GM23338 (cell line): ENCODE measurements at regions not wholly inside any gene's neighbourhood (a gene's known extent, or its start where the extent isn't known, plus 50 kb on each side); places are given as distances from the start of the nearest gene placed in this dataset.

Experiments
- ATAC-seq: fragments of 200-7000 bp; cut with Tn5 transposase; 3 replicates; pipeline ENCODE4 v1.9.1; 2020
- DNase-seq: peaks from one replicate; pipeline ENCODE4 v3.0.0-alpha.2; 2015; ENCODE audit warnings: low spot score
- H2AFZ ChIP-seq: fragments of 200-600 bp; sonication (generic); 2 replicates; pipeline ENCODE4 v1.8.0; 2016; ENCODE audit warnings: antibody characterized with exemption, mild to moderate bottlenecking, moderate library complexity
- H3F3A ChIP-seq: fragments of 200-600 bp; sonication (generic); replicated peaks from 2 replicates; pipeline ENCODE4 v1.8.0; 2017; ENCODE audit warnings: antibody characterized with exemption, mixed run types, low read depth
- H3K27ac ChIP-seq: fragments of 200-600 bp; sonication (generic); 2 replicates; pipeline ENCODE4 v1.6.1; 2016; ENCODE audit warnings: low read depth
- H3K27me3 ChIP-seq: fragments of 200-600 bp; sonication (generic); 2 replicates; pipeline ENCODE4 v1.8.0; 2016; ENCODE audit warnings: mild to moderate bottlenecking, mixed run types, moderate library complexity; ENCODE audit not compliant: insufficient read depth
- H3K36me3 ChIP-seq: fragments of 200-600 bp; sonication (generic); 2 replicates; pipeline ENCODE4 v1.8.0; 2016; ENCODE audit warnings: mild to moderate bottlenecking; ENCODE audit not compliant: insufficient read depth
- H3K4me1 ChIP-seq: fragments of 200-600 bp; sonication (generic); 2 replicates; pipeline ENCODE4 v1.8.0; 2016; ENCODE audit warnings: mild to moderate bottlenecking, moderate library complexity; ENCODE audit not compliant: insufficient read depth
- H3K4me2 ChIP-seq: fragments of 200-600 bp; sonication (generic); 2 replicates; pipeline ENCODE4 v1.7.1; 2017; ENCODE audit warnings: mixed run types
- H3K4me3 ChIP-seq: fragments of 200-600 bp; sonication (generic); 2 replicates; pipeline ENCODE4 v1.6.1; 2016; ENCODE audit warnings: mixed run types
- H3K79me2 ChIP-seq: fragments of 200-600 bp; sonication (generic); replicated peaks from 2 replicates; pipeline ENCODE4 v1.8.0; 2017; ENCODE audit warnings: mild to moderate bottlenecking; ENCODE audit not compliant: insufficient read depth
- H3K9me2 ChIP-seq: fragments of 200-600 bp; sonication (generic); 2 replicates; pipeline ENCODE4 v1.8.0; 2017; ENCODE audit not compliant: insufficient read depth
- H4K20me1 ChIP-seq: fragments of 200-600 bp; sonication (generic); replicated peaks from 2 replicates; pipeline ENCODE4 v1.8.0; 2017; ENCODE audit warnings: mild to moderate bottlenecking; ENCODE audit not compliant: insufficient read depth
- H3K27ac Mint-ChIP-seq: 2 replicates; pipeline ENCODE4 v1.8.0; 2020; ENCODE audit warnings: inconsistent platforms, mild to moderate bottlenecking, moderate library complexity, mixed read lengths
- H3K27me3 Mint-ChIP-seq: 3 replicates; pipeline ENCODE4 v1.8.0; 2022; ENCODE audit warnings: low read depth, mild to moderate bottlenecking, moderate library complexity, mixed read lengths, inconsistent platforms; ENCODE audit not compliant: insufficient read depth, poor library complexity
- H3K36me3 Mint-ChIP-seq: 3 replicates; pipeline ENCODE4 v1.8.0; 2021; ENCODE audit warnings: low read depth, mild to moderate bottlenecking, inconsistent platforms, moderate library complexity, mixed read lengths
- H3K4me1 Mint-ChIP-seq: 3 replicates; pipeline ENCODE4 v1.8.0; 2020; ENCODE audit warnings: mild to moderate bottlenecking, inconsistent platforms, mixed read lengths
- H3K4me3 Mint-ChIP-seq: 3 replicates; pipeline ENCODE4 v1.8.0; 2021; ENCODE audit warnings: moderate library complexity, mild to moderate bottlenecking, inconsistent platforms, mixed read lengths
- H3K9me3 Mint-ChIP-seq: 3 replicates; pipeline ENCODE4 v1.8.0; 2020; ENCODE audit warnings: moderate library complexity, mild to moderate bottlenecking, inconsistent platforms, mixed read lengths
- CREB1 ChIP-seq: fragments of 250-450 bp; sonication (Bioruptor Pico); IDR thresholded peaks from 2 replicates; pipeline ENCODE4 v1.5.0; 2020; ENCODE audit warnings: low read depth, mild to moderate bottlenecking, moderate library complexity
- EZH2 ChIP-seq: fragments of 200-600 bp; sonication (generic); IDR thresholded peaks from one replicate; pipeline ENCODE4 v1.8.0; 2017; ENCODE audit warnings: antibody characterized with exemption, mild to moderate bottlenecking, low read depth; ENCODE audit not compliant: unreplicated experiment
- EZH2phosphoT487 ChIP-seq: fragments of 200-600 bp; sonication (generic); IDR thresholded peaks from one replicate; pipeline ENCODE4 v1.8.1; 2018; ENCODE audit warnings: antibody characterized with exemption; ENCODE audit not compliant: unreplicated experiment
- JUNB ChIP-seq: IDR thresholded peaks from one replicate; pipeline ENCODE4 v1.6.1; 2016; ENCODE audit warnings: antibody characterized with exemption; ENCODE audit not compliant: unreplicated experiment
- NANOG ChIP-seq: IDR thresholded peaks from 2 replicates; pipeline ENCODE4 v1.6.1; 2016; ENCODE audit warnings: antibody characterized with exemption, borderline replicate concordance
- POLR2AphosphoS5 ChIP-seq: IDR thresholded peaks from 2 replicates; pipeline ENCODE4 v1.6.1; 2016; ENCODE audit warnings: antibody characterized with exemption, low read depth
- STAT1 ChIP-seq: IDR thresholded peaks from one replicate; pipeline ENCODE4 v1.6.1; 2016; ENCODE audit warnings: antibody characterized with exemption; ENCODE audit not compliant: unreplicated experiment
- ZNF114 ChIP-seq: fragments of 250-450 bp; sonication (Bioruptor Pico); IDR thresholded peaks from 2 replicates; pipeline ENCODE4 v1.5.0; 2020; ENCODE audit warnings: mild to moderate bottlenecking, moderate library complexity
- ZNF331 ChIP-seq: fragments of 250-450 bp; sonication (Bioruptor Pico); IDR thresholded peaks from 2 replicates; pipeline ENCODE4 v1.5.0; 2020; ENCODE audit warnings: low read depth, mild to moderate bottlenecking, moderate library complexity
- TF ChIP-seq, protein P1 (sequence below), 2 experiments: fragments of 200-600 bp in 1 of 2; sonication (generic) in 1 of 2; conservative IDR thresholded peaks; 2 replicates each; pipeline versions ENCODE4 v1.5.1 to v1.6.1; 2016 to 2017; ENCODE audit warnings: antibody characterized with exemption in 2 of 2, low read depth in 2 of 2, mild to moderate bottlenecking in 2 of 2, moderate library complexity in 1 of 2
- TF ChIP-seq, protein P2 (sequence below): fragments of 250-450 bp; sonication (Bioruptor Pico); IDR thresholded peaks from 2 replicates; pipeline ENCODE4 v1.5.0; 2020; ENCODE audit warnings: mild to moderate bottlenecking, moderate library complexity
- TF ChIP-seq, protein P3 (sequence below): IDR thresholded peaks from one replicate; pipeline ENCODE4 v1.6.1; 2018; ENCODE audit warnings: antibody characterized with exemption; ENCODE audit not compliant: unreplicated experiment
- TF ChIP-seq, protein P4 (sequence below): IDR thresholded peaks from 2 replicates; pipeline ENCODE4 v1.6.1; 2016; ENCODE audit warnings: antibody characterized with exemption

DNA sequence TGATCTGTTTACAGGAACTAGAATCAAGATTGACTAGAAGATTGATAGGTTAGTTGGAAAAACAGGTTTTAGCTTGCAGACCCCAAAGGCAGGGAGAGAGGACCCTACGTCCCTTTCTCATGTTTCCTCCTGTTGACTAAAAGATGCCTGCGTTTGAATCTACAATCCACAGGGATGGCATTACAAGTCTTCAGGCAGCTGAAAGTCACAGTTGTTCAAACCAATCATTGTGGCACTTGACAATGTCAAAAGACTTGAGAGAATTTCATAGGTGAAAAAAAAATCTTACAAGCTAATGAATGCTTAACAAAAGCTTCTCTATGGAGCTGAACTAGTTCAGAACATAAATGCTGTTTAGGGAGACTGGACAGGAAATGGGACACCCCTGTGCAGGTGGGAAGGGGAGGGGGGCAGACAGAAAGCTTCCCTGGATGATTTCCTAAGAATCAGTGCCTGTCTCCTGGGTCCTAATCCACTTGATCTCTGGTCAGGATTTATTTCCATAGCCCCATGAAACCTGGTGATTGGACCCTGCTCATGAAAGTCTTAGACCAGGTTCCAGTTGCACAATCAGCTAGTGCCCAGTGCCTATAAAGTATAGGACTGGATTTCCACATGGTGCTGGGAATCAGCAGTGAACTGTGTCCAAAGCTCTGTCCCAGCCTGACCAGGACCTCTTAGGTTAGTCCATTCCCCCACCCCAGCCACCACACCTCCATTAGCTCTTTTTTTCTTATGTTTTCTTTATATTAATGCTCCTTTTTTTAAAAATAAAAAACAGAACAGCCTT lies 91.6 kb upstream of the BCAR3 start:
- H3K27me3 Mint-ChIP-seq = peaks cover 2% of the 10 kb centered on the region
- H3K4me1 Mint-ChIP-seq = peaks cover 24% of the 10 kb centered on the region
- Histone ChIP-seq H3F3A (no peaks in the 10 kb centered on the region), H3K9me2 (peaks cover 6% of the 10 kb centered on the region), H2AFZ (no peak overlapping the region), H3K27me3 (no peaks in the 10 kb centered on the region), H3K79me2 (no peaks in the 10 kb centered on the region), H3K4me1 (peaks cover 18% of the 10 kb centered on the region), H3K36me3 (no peaks in the 10 kb centered on the region), H3K4me3 (no peak overlapping the region), H3K4me2 (no peak overlapping the region), H3K27ac (no peak overlapping the region), H4K20me1 (no peaks in the 10 kb centered on the region)
- TF ChIP-seq, protein P1, sequence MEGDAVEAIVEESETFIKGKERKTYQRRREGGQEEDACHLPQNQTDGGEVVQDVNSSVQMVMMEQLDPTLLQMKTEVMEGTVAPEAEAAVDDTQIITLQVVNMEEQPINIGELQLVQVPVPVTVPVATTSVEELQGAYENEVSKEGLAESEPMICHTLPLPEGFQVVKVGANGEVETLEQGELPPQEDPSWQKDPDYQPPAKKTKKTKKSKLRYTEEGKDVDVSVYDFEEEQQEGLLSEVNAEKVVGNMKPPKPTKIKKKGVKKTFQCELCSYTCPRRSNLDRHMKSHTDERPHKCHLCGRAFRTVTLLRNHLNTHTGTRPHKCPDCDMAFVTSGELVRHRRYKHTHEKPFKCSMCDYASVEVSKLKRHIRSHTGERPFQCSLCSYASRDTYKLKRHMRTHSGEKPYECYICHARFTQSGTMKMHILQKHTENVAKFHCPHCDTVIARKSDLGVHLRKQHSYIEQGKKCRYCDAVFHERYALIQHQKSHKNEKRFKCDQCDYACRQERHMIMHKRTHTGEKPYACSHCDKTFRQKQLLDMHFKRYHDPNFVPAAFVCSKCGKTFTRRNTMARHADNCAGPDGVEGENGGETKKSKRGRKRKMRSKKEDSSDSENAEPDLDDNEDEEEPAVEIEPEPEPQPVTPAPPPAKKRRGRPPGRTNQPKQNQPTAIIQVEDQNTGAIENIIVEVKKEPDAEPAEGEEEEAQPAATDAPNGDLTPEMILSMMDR (conservative IDR thresholded peaks at IDR 0.05; ENCODE audit: low read depth in 2 of 2) = no peak
- TF ChIP-seq, protein P2, sequence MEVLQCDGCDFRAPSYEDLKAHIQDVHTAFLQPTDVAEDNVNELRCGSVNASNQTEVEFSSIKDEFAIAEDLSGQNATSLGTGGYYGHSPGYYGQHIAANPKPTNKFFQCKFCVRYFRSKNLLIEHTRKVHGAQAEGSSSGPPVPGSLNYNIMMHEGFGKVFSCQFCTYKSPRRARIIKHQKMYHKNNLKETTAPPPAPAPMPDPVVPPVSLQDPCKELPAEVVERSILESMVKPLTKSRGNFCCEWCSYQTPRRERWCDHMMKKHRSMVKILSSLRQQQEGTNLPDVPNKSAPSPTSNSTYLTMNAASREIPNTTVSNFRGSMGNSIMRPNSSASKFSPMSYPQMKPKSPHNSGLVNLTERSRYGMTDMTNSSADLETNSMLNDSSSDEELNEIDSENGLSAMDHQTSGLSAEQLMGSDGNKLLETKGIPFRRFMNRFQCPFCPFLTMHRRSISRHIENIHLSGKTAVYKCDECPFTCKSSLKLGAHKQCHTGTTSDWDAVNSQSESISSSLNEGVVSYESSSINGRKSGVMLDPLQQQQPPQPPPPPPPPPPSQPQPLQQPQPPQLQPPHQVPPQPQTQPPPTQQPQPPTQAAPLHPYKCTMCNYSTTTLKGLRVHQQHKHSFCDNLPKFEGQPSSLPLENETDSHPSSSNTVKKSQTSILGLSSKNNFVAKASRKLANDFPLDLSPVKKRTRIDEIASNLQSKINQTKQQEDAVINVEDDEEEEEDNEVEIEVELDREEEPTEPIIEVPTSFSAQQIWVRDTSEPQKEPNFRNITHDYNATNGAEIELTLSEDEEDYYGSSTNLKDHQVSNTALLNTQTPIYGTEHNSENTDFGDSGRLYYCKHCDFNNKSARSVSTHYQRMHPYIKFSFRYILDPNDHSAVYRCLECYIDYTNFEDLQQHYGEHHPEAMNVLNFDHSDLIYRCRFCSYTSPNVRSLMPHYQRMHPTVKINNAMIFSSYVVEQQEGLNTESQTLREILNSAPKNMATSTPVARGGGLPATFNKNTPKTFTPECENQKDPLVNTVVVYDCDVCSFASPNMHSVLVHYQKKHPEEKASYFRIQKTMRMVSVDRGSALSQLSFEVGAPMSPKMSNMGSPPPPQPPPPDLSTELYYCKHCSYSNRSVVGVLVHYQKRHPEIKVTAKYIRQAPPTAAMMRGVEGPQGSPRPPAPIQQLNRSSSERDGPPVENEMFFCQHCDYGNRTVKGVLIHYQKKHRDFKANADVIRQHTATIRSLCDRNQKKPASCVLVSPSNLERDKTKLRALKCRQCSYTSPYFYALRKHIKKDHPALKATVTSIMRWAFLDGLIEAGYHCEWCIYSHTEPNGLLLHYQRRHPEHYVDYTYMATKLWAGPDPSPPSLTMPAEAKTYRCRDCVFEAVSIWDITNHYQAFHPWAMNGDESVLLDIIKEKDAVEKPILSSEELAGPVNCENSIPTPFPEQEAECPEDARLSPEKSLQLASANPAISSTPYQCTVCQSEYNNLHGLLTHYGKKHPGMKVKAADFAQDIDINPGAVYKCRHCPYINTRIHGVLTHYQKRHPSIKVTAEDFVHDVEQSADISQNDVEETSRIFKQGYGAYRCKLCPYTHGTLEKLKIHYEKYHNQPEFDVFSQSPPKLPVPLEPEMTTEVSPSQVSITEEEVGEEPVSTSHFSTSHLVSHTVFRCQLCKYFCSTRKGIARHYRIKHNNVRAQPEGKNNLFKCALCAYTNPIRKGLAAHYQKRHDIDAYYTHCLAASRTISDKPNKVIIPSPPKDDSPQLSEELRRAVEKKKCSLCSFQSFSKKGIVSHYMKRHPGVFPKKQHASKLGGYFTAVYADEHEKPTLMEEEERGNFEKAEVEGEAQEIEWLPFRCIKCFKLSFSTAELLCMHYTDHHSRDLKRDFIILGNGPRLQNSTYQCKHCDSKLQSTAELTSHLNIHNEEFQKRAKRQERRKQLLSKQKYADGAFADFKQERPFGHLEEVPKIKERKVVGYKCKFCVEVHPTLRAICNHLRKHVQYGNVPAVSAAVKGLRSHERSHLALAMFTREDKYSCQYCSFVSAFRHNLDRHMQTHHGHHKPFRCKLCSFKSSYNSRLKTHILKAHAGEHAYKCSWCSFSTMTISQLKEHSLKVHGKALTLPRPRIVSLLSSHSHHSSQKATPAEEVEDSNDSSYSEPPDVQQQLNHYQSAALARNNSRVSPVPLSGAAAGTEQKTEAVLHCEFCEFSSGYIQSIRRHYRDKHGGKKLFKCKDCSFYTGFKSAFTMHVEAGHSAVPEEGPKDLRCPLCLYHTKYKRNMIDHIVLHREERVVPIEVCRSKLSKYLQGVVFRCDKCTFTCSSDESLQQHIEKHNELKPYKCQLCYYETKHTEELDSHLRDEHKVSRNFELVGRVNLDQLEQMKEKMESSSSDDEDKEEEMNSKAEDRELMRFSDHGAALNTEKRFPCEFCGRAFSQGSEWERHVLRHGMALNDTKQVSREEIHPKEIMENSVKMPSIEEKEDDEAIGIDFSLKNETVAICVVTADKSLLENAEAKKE (CRISPR knock-in tag) = no peak
- TF ChIP-seq EZH2 (no peak), ZNF114 (no peak), STAT1 (no peak), JUNB (no peak), EZH2phosphoT487 (no peak), ZNF331 (CRISPR knock-in tag) (no peak), CREB1 (CRISPR knock-in tag) (no peak), NANOG (no peak), POLR2AphosphoS5 (no peak)
- TF ChIP-seq, protein P3, sequence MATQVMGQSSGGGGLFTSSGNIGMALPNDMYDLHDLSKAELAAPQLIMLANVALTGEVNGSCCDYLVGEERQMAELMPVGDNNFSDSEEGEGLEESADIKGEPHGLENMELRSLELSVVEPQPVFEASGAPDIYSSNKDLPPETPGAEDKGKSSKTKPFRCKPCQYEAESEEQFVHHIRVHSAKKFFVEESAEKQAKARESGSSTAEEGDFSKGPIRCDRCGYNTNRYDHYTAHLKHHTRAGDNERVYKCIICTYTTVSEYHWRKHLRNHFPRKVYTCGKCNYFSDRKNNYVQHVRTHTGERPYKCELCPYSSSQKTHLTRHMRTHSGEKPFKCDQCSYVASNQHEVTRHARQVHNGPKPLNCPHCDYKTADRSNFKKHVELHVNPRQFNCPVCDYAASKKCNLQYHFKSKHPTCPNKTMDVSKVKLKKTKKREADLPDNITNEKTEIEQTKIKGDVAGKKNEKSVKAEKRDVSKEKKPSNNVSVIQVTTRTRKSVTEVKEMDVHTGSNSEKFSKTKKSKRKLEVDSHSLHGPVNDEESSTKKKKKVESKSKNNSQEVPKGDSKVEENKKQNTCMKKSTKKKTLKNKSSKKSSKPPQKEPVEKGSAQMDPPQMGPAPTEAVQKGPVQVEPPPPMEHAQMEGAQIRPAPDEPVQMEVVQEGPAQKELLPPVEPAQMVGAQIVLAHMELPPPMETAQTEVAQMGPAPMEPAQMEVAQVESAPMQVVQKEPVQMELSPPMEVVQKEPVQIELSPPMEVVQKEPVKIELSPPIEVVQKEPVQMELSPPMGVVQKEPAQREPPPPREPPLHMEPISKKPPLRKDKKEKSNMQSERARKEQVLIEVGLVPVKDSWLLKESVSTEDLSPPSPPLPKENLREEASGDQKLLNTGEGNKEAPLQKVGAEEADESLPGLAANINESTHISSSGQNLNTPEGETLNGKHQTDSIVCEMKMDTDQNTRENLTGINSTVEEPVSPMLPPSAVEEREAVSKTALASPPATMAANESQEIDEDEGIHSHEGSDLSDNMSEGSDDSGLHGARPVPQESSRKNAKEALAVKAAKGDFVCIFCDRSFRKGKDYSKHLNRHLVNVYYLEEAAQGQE = no peak
- TF ChIP-seq, protein P4, sequence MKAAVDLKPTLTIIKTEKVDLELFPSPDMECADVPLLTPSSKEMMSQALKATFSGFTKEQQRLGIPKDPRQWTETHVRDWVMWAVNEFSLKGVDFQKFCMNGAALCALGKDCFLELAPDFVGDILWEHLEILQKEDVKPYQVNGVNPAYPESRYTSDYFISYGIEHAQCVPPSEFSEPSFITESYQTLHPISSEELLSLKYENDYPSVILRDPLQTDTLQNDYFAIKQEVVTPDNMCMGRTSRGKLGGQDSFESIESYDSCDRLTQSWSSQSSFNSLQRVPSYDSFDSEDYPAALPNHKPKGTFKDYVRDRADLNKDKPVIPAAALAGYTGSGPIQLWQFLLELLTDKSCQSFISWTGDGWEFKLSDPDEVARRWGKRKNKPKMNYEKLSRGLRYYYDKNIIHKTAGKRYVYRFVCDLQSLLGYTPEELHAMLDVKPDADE = no peak
- DNase-seq (no peak), ATAC-seq (no peak)
- H3K27ac Mint-ChIP-seq = no peak overlapping the region
- no peaks in the 10 kb centered on the region; the same call in 2 of the 3 replicates for H3K9me3 Mint-ChIP-seq
- no peaks in the 10 kb centered on the region for H3K36me3 Mint-ChIP-seq
- no peak overlapping the region for H3K4me3 Mint-ChIP-seq
